ENCODE measurements at regions not wholly inside any gene's neighbourhood (a gene's known extent, or its start where the extent isn't known, plus 50 kb on each side); places are given as distances from the start of the nearest gene placed in this dataset.

GRCh38 chr3:154666542-154666941, 236.6 kb upstream of the GPR149 start:
- ChIA-PET CTCF (no interaction called here), POLR2A (no interaction called here)
- no peak for TF ChIP-seq CTCF (IDR thresholded peaks at IDR 0.05; ENCODE audit: insufficient read depth, low read length, missing control alignments)
- no peak overlapping the region for H3K4me3 ChIP-seq (ENCODE audit: low read depth, low read length)
- DNase-seq (ENCODE audit: low read depth, low spot score) = no peak

GRCh38 chr3:154664714-154665113, 234.7 kb upstream of the GPR149 start:
- TF ChIP-seq CTCF (IDR thresholded peaks at IDR 0.05; ENCODE audit: insufficient read depth, low read length, missing control alignments) = no peak
- POLR2A ChIA-PET = no interaction called here
- no peak for DNase-seq (ENCODE audit: low read depth, low spot score)
- CTCF ChIA-PET = no interaction called here
- no peak overlapping the region for H3K4me3 ChIP-seq (ENCODE audit: low read depth, low read length)

GRCh38 chr3:154662851-154663250, 232.9 kb upstream of the GPR149 start:
- no peak for TF ChIP-seq CTCF (IDR thresholded peaks at IDR 0.05; ENCODE audit: insufficient read depth, low read length, missing control alignments)
- ChIA-PET POLR2A (no interaction called here), CTCF (no interaction called here)
- no peak overlapping the region for H3K4me3 ChIP-seq (ENCODE audit: low read depth, low read length)
- no peak for DNase-seq (ENCODE audit: low read depth, low spot score)

- no peak for TF ChIP-seq CTCF (IDR thresholded peaks at IDR 0.05; ENCODE audit: insufficient read depth, low read length, missing control alignments)
- ChIA-PET POLR2A (no interaction called here), CTCF (no interaction called here)
- H3K4me3 ChIP-seq (ENCODE audit: low read depth, low read length) = no peak overlapping the region
- no peak for DNase-seq (ENCODE audit: low read depth, low spot score)
These were observed 230.8 kb upstream of the GPR149 start for GRCh38 chr3:154660811-154661210.

GRCh38 chr3:154658000-154658399, 228.0 kb upstream of the GPR149 start:
- CTCF ChIA-PET = no interaction called here
- no peak overlapping the region for H3K4me3 ChIP-seq (ENCODE audit: low read depth, low read length)
- no peak for TF ChIP-seq CTCF (IDR thresholded peaks at IDR 0.05; ENCODE audit: insufficient read depth, low read length, missing control alignments)
- DNase-seq (ENCODE audit: low read depth, low spot score) = no peak
- POLR2A ChIA-PET = no interaction called here

GRCh38 chr3:154657218-154657617, 227.2 kb upstream of the GPR149 start:
- no peak for TF ChIP-seq CTCF (IDR thresholded peaks at IDR 0.05; ENCODE audit: insufficient read depth, low read length, missing control alignments)
- no peak for DNase-seq (ENCODE audit: low read depth, low spot score)
- ChIA-PET CTCF (no interaction called here), POLR2A (no interaction called here)
- no peak overlapping the region for H3K4me3 ChIP-seq (ENCODE audit: low read depth, low read length)
